ENCODE measurements at regions not wholly inside any gene's neighbourhood (a gene's known extent, or its start where the extent isn't known, plus 50 kb on each side); places are given as distances from the start of the nearest gene placed in this dataset.
A peak's percentile ranks its signal among the peaks of the same experiment; 100 is the strongest.
"Not testable (repeated sequence)": the region's sequence is repeated elsewhere in the genome, so short reads cannot be mapped to it uniquely, and the experiment has no call there.

GRCh38 chr1:181239086-181239485 is 150.6 kb downstream of the IER5 start:
- no peak overlapping the region for H3K4me3 ChIP-seq (ENCODE audit: control insufficient read depth, low read depth, low read length)
- no peak for DNase-seq (ENCODE audit: low read depth)
- TF ChIP-seq CTCF (conservative IDR thresholded peaks at IDR 0.05; ENCODE audit: control insufficient read depth, insufficient read depth, low read depth, low read length) = no peak

- not testable (repeated sequence) for DNase-seq (ENCODE audit: low read depth); H3K4me3 ChIP-seq (ENCODE audit: control insufficient read depth, low read depth, low read length)
Measured at GRCh38 chr1:181246320-181246719, 157.8 kb downstream of the IER5 start.

GRCh38 chr1:181248361-181248760 is 159.9 kb downstream of the IER5 start:
- not testable (repeated sequence) for DNase-seq (ENCODE audit: low read depth); H3K4me3 ChIP-seq (ENCODE audit: control insufficient read depth, low read depth, low read length)

GRCh38 chr1:181249186-181249585 is 160.7 kb downstream of the IER5 start:
- H3K4me3 ChIP-seq (ENCODE audit: control insufficient read depth, low read depth, low read length) = no peak overlapping the region
- no peak for TF ChIP-seq CTCF (conservative IDR thresholded peaks at IDR 0.05; ENCODE audit: control insufficient read depth, insufficient read depth, low read depth, low read length)
- peak; percentile 25 for DNase-seq (ENCODE audit: low read depth)

GRCh38 chr1:181250038-181250437 is 161.5 kb downstream of the IER5 start:
- no peak for TF ChIP-seq CTCF (conservative IDR thresholded peaks at IDR 0.05; ENCODE audit: control insufficient read depth, insufficient read depth, low read depth, low read length)
- H3K4me3 ChIP-seq (ENCODE audit: control insufficient read depth, low read depth, low read length) = no peak overlapping the region
- DNase-seq (ENCODE audit: low read depth) = no peak

- no peak overlapping the region for H3K4me3 ChIP-seq (ENCODE audit: control insufficient read depth, low read depth, low read length)
- no peak for TF ChIP-seq CTCF (conservative IDR thresholded peaks at IDR 0.05; ENCODE audit: control insufficient read depth, insufficient read depth, low read depth, low read length)
- peak; percentile 86 for DNase-seq (ENCODE audit: low read depth)
Measured at GRCh38 chr1:181251001-181251712, 162.7 kb downstream of the IER5 start.

GRCh38 chr1:181251713-181252075 is 163.2 kb downstream of the IER5 start:
- DNase-seq (ENCODE audit: low read depth) = no peak
- H3K4me3 ChIP-seq (ENCODE audit: control insufficient read depth, low read depth, low read length) = no peak overlapping the region
- no peak for TF ChIP-seq CTCF (conservative IDR thresholded peaks at IDR 0.05; ENCODE audit: control insufficient read depth, insufficient read depth, low read depth, low read length)

- not testable (repeated sequence) for DNase-seq (ENCODE audit: low read depth); H3K4me3 ChIP-seq (ENCODE audit: control insufficient read depth, low read depth, low read length)
Measured at GRCh38 chr1:181253601-181254000, 165.1 kb downstream of the IER5 start.

Data from fibroblast of mammary gland (primary cell).